H9 (cell line): ENCODE measurements at regions not wholly inside any gene's neighbourhood (a gene's known extent, or its start where the extent isn't known, plus 50 kb on each side); places are given as distances from the start of the nearest gene placed in this dataset.

Experiments used
- DNase-seq: peaks from one replicate; pipeline ENCODE4 v3.0.0-alpha.2; 2017
- H2AFZ ChIP-seq: one replicate; pipeline ENCODE4 v1.6.1; 2013; ENCODE audit warnings: mild to moderate bottlenecking, low read length, control low read depth, moderate library complexity
- H2AK5ac ChIP-seq: 2 replicates; pipeline ENCODE4 v1.6.1; 2013; ENCODE audit warnings: low read length, control low read depth, mixed read lengths; ENCODE audit not compliant: insufficient read length
- H2BK120ac ChIP-seq: one replicate; pipeline ENCODE4 v1.6.1; 2013; ENCODE audit warnings: low read depth, mild to moderate bottlenecking, low read length, control low read depth, inconsistent platforms; ENCODE audit not compliant: poor library complexity, severe bottlenecking
- H2BK12ac ChIP-seq: 2 replicates; pipeline ENCODE4 v1.6.1; 2013; ENCODE audit warnings: low read length, control low read depth, mixed read lengths, low read depth; ENCODE audit not compliant: insufficient read length
- H2BK15ac ChIP-seq: 2 replicates; pipeline ENCODE4 v1.6.1; 2013; ENCODE audit warnings: low read depth, low read length, control low read depth
- H2BK20ac ChIP-seq: one replicate; pipeline ENCODE4 v1.6.1; 2013; ENCODE audit warnings: low read depth, mild to moderate bottlenecking, low read length, control low read depth, inconsistent platforms; ENCODE audit not compliant: poor library complexity, severe bottlenecking
- H2BK5ac ChIP-seq: 2 replicates; pipeline ENCODE4 v1.6.1; 2013; ENCODE audit warnings: low read length, control low read depth, mixed read lengths; ENCODE audit not compliant: insufficient read length
- H3K14ac ChIP-seq: 2 replicates; pipeline ENCODE4 v1.6.1; 2013; ENCODE audit warnings: low read length, control low read depth; ENCODE audit not compliant: insufficient read depth
- H3K18ac ChIP-seq: 2 replicates; pipeline ENCODE4 v1.6.1; 2013; ENCODE audit warnings: low read depth, mild to moderate bottlenecking, mixed read lengths, low read length, control low read depth; ENCODE audit not compliant: insufficient read length
- H3K23ac ChIP-seq: 2 replicates; pipeline ENCODE4 v1.6.1; 2013; ENCODE audit warnings: low read length, control low read depth, mixed read lengths, low read depth; ENCODE audit not compliant: insufficient read length
- H3K23me2 ChIP-seq: 2 replicates; pipeline ENCODE4 v1.6.1; 2013; ENCODE audit warnings: low read depth, mild to moderate bottlenecking, mixed read lengths, low read length, control low read depth; ENCODE audit not compliant: insufficient read length, poor library complexity, severe bottlenecking
- H3K27ac ChIP-seq: 2 replicates; pipeline ENCODE4 v1.5.1; 2013; ENCODE audit warnings: low read length, control low read depth, mixed read lengths, low read depth; ENCODE audit not compliant: insufficient read length
- H3K27me3 ChIP-seq: 2 replicates; pipeline ENCODE4 v1.6.1; 2013; ENCODE audit warnings: low read length, control low read depth, inconsistent platforms; ENCODE audit not compliant: insufficient read depth
- H3K4ac ChIP-seq: 2 replicates; pipeline ENCODE4 v1.6.1; 2013; ENCODE audit warnings: low read depth, mild to moderate bottlenecking, control low read depth, inconsistent platforms, low read length, moderate library complexity
- H3K4me1 ChIP-seq: 2 replicates; pipeline ENCODE4 v1.6.1; 2013; ENCODE audit warnings: low read length, control low read depth, inconsistent platforms; ENCODE audit not compliant: insufficient read depth
- H3K4me2 ChIP-seq: 2 replicates; pipeline ENCODE4 v1.6.1; 2013; ENCODE audit warnings: low read length, control low read depth, mixed read lengths; ENCODE audit not compliant: insufficient read length, insufficient read depth
- H3K56ac ChIP-seq: 2 replicates; pipeline ENCODE4 v1.6.1; 2013; ENCODE audit warnings: low read depth, mild to moderate bottlenecking, mixed read lengths, low read length, control low read depth; ENCODE audit not compliant: insufficient read length
- H3K79me1 ChIP-seq: 2 replicates; pipeline ENCODE4 v1.6.1; 2013; ENCODE audit warnings: low read depth, mild to moderate bottlenecking, moderate library complexity, low read length, control low read depth, inconsistent platforms; ENCODE audit not compliant: insufficient read depth, poor library complexity, severe bottlenecking
- H3K79me2 ChIP-seq: 2 replicates; pipeline ENCODE4 v1.6.1; 2013; ENCODE audit warnings: low read length, control low read depth, inconsistent platforms; ENCODE audit not compliant: insufficient read depth
- H3K9ac ChIP-seq: 2 replicates; pipeline ENCODE4 v1.6.1; 2013; ENCODE audit warnings: low read length, control low read depth, mixed read lengths; ENCODE audit not compliant: insufficient read length; ENCODE audit errors: extremely low read depth
- H3K9me3 ChIP-seq: one replicate; pipeline ENCODE4 v1.6.1; 2013; ENCODE audit warnings: low read depth, low read length, inconsistent platforms; ENCODE audit not compliant: control insufficient read depth
- H3T11ph ChIP-seq: one replicate; pipeline ENCODE4 v1.6.1; 2013; ENCODE audit warnings: mild to moderate bottlenecking, low read length, control low read depth, inconsistent platforms
- H4K20me1 ChIP-seq: one replicate; pipeline ENCODE4 v1.6.1; 2013; ENCODE audit not compliant: control insufficient read depth, insufficient read length, insufficient read depth
- H4K5ac ChIP-seq: 2 replicates; pipeline ENCODE4 v1.6.1; 2013; ENCODE audit warnings: low read depth, mild to moderate bottlenecking, mixed read lengths, low read length, control low read depth; ENCODE audit not compliant: insufficient read length
- H4K8ac ChIP-seq: replicated peaks from 2 replicates; pipeline ENCODE4 v1.6.1; 2013; ENCODE audit warnings: low read length, control low read depth, mixed read lengths, low read depth; ENCODE audit not compliant: insufficient read length
- H4K91ac ChIP-seq: 2 replicates; pipeline ENCODE4 v1.6.1; 2013; ENCODE audit warnings: low read depth, mild to moderate bottlenecking, moderate library complexity, mixed read lengths, low read length, control low read depth; ENCODE audit not compliant: insufficient read length
- H3K27ac Mint-ChIP-seq, 3 experiments: 2 replicates in 2 of 3; 3 replicates in 1 of 3; pipeline ENCODE4 v1.8.0; 2020 to 2021; ENCODE audit warnings: mixed read lengths in 3 of 3, mild to moderate bottlenecking in 1 of 3, moderate library complexity in 1 of 3
- H3K27me3 Mint-ChIP-seq: 2 replicates; pipeline ENCODE4 v1.8.0; 2021; ENCODE audit warnings: low read depth, mild to moderate bottlenecking, moderate library complexity, mixed read lengths
- H3K36me3 Mint-ChIP-seq, 3 experiments: 2 replicates in 2 of 3; 3 replicates in 1 of 3; pipeline ENCODE4 v1.8.0; 2020 to 2021; ENCODE audit warnings: low read depth in 3 of 3, mixed read lengths in 3 of 3; ENCODE audit not compliant: insufficient read depth in 1 of 3
- H3K4me1 Mint-ChIP-seq, 2 experiments: 2 replicates each; pipeline ENCODE4 v1.8.0; 2020; ENCODE audit warnings: mixed read lengths in 2 of 2
- H3K4me3 Mint-ChIP-seq, 2 experiments: 2 replicates in 1 of 2; 3 replicates in 1 of 2; pipeline ENCODE4 v1.8.0; 2020 to 2021; ENCODE audit warnings: mild to moderate bottlenecking in 2 of 2, mixed read lengths in 2 of 2, moderate library complexity in 1 of 2
- H3K9me3 Mint-ChIP-seq, 2 experiments: 2 replicates in 1 of 2; 3 replicates in 1 of 2; pipeline ENCODE4 v1.8.0; 2020; ENCODE audit warnings: mild to moderate bottlenecking in 2 of 2, mixed read lengths in 2 of 2, moderate library complexity in 1 of 2
- WGBS: extraction: QIAGEN DNeasy Blood & Tissue Kit; methylation state at CpG from one replicate; pipeline ENCODE4 v1.1.7; 2013; ENCODE audit warnings: missing lambda C conversion rate, low lambda C conversion rate, mixed read lengths; ENCODE audit not compliant: insufficient read length; ENCODE audit errors: extremely low coverage; 5-methylcytosine and 5-hydroxymethylcytosine counted together
- TF ChIP-seq, protein P1 (sequence below): fragments of 200-600 bp; sonication (generic); conservative IDR thresholded peaks from 3 replicates; pipeline ENCODE4 v1.8.0; 2021; ENCODE audit warnings: antibody characterized with exemption, mild to moderate bottlenecking

DNA sequence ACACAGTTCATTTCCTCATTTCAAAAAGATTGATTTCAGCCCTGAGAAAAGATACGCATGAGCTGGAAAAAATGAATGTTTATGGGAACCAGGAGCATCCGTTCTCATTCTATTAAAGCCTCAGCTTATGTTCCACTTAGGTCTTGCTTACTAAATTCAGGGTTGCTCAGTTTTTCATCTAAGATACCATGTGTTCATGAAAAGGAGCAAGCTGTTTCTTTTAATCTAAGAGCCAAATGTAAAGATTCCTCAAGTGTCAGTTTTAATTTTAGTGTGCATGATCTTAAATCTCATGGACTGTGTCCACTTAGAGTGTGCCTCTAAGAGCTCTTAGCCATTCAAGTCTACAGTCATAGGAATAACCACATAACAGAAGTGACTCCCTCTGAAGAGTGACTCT lies 141.5 kb upstream of the ARHGAP42 start:
- H3K27me3 Mint-ChIP-seq: no peaks in the 10 kb centered on the region
- no peak for DNase-seq
- H2BK15ac ChIP-seq: no peak overlapping the region

More for the DNA sequence above, 141.5 kb upstream of the ARHGAP42 start:
- no peak overlapping the region for H2BK20ac ChIP-seq
- H3K56ac ChIP-seq: no peak overlapping the region
- Mint-ChIP-seq H3K4me1 (peaks cover 6% of the 10 kb centered on the region in 2 experiments; a peak in 3 of 4 replicates), H3K9me3 (0 out of 5 replicates have a peak, but pooled peaks cover 0 to 2% of the 10 kb centered on the region in 2 experiments), H3K27ac (no peak overlapping the region), H3K4me3 (no peak overlapping the region), H3K36me3 (peaks cover 0 to 6% (median 0%) of the 10 kb centered on the region in 3 experiments; a peak in 3 of 7 replicates)
- WGBS: no CpG with 5 or more reads among the region's 2 CpGs
- H3K9me3 ChIP-seq: no peaks in the 10 kb centered on the region
- no peak overlapping the region for H2BK5ac ChIP-seq
- no peaks in the 10 kb centered on the region for H3K27me3 ChIP-seq
- no peak overlapping the region for H2AK5ac ChIP-seq
- H4K8ac ChIP-seq: no peak overlapping the region
- no peak overlapping the region for H3K27ac ChIP-seq
- H3K18ac ChIP-seq: no peak overlapping the region
- H3K4me2 ChIP-seq: no peak overlapping the region
- no peak overlapping the region for H4K91ac ChIP-seq
- H3K23me2 ChIP-seq: no peaks in the 10 kb centered on the region
- no peaks in the 10 kb centered on the region for H4K20me1 ChIP-seq
- no peak overlapping the region for H3K23ac ChIP-seq
- H2BK120ac ChIP-seq: no peak overlapping the region
- H4K5ac ChIP-seq: no peak overlapping the region
- no peak overlapping the region for H3K9ac ChIP-seq
- H3K79me1 ChIP-seq: no peaks in the 10 kb centered on the region
- no peak overlapping the region for H2BK12ac ChIP-seq
- H2AFZ ChIP-seq: no peak overlapping the region
- no peaks in the 10 kb centered on the region for H3K79me2 ChIP-seq
- TF ChIP-seq, protein P1, sequence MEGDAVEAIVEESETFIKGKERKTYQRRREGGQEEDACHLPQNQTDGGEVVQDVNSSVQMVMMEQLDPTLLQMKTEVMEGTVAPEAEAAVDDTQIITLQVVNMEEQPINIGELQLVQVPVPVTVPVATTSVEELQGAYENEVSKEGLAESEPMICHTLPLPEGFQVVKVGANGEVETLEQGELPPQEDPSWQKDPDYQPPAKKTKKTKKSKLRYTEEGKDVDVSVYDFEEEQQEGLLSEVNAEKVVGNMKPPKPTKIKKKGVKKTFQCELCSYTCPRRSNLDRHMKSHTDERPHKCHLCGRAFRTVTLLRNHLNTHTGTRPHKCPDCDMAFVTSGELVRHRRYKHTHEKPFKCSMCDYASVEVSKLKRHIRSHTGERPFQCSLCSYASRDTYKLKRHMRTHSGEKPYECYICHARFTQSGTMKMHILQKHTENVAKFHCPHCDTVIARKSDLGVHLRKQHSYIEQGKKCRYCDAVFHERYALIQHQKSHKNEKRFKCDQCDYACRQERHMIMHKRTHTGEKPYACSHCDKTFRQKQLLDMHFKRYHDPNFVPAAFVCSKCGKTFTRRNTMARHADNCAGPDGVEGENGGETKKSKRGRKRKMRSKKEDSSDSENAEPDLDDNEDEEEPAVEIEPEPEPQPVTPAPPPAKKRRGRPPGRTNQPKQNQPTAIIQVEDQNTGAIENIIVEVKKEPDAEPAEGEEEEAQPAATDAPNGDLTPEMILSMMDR: no peak
- no peak overlapping the region for H3T11ph ChIP-seq
- H3K4ac ChIP-seq: no peak overlapping the region
- no peak overlapping the region for H3K14ac ChIP-seq
- no peaks in the 10 kb centered on the region for H3K4me1 ChIP-seq
